HEK293 (cell line): ENCODE measurements at regions not wholly inside any gene's neighbourhood (a gene's known extent, or its start where the extent isn't known, plus 50 kb on each side); places are given as distances from the start of the nearest gene placed in this dataset.

Source experiments
- CTCF ChIP-seq: fragments of 450-650 bp; formaldehyde crosslinking; IDR thresholded peaks from 2 replicates; pipeline ENCODE4 v1.5.1; 2016; ENCODE audit warnings: missing biosample characterization, missing genetic modification characterization
- KLF16 ChIP-seq: fragments of 450-650 bp; formaldehyde crosslinking; IDR thresholded peaks from 2 replicates; pipeline ENCODE4 v1.5.1; 2017; ENCODE audit warnings: missing biosample characterization, missing genetic modification characterization
- RBAK ChIP-seq: fragments of 450-650 bp; formaldehyde crosslinking; IDR thresholded peaks from 2 replicates; pipeline ENCODE4 v1.5.1; 2016; ENCODE audit warnings: missing biosample characterization, missing genetic modification characterization
- ZNF114 ChIP-seq: fragments of 450-650 bp; formaldehyde crosslinking; IDR thresholded peaks from 2 replicates; pipeline ENCODE4 v1.5.0; 2017; ENCODE audit warnings: missing biosample characterization, missing genetic modification characterization
- ZNF133 ChIP-seq: fragments of 450-650 bp; formaldehyde crosslinking; IDR thresholded peaks from 2 replicates; pipeline ENCODE4 v1.5.1; 2016; ENCODE audit warnings: missing biosample characterization, missing genetic modification characterization
- ZNF138 ChIP-seq: fragments of 450-650 bp; formaldehyde crosslinking; IDR thresholded peaks from 2 replicates; pipeline ENCODE4 v1.5.1; 2016; ENCODE audit warnings: missing biosample characterization, missing genetic modification characterization, borderline replicate concordance
- ZNF24 ChIP-seq: fragments of 450-650 bp; formaldehyde crosslinking; IDR thresholded peaks from 2 replicates; pipeline ENCODE4 v1.5.1; 2016; ENCODE audit warnings: missing biosample characterization, missing genetic modification characterization
- ZNF292 ChIP-seq: fragments of 450-650 bp; formaldehyde crosslinking; IDR thresholded peaks from 2 replicates; pipeline ENCODE4 v1.5.1; 2016; ENCODE audit warnings: low read depth, missing biosample characterization, missing genetic modification characterization, borderline replicate concordance
- ZNF449 ChIP-seq: fragments of 450-650 bp; formaldehyde crosslinking; IDR thresholded peaks from 2 replicates; pipeline ENCODE4 v1.5.1; 2017; ENCODE audit warnings: missing biosample characterization, mild to moderate bottlenecking, missing genetic modification characterization, moderate library complexity
- ZNF521 ChIP-seq: fragments of 450-650 bp; formaldehyde crosslinking; IDR thresholded peaks from 2 replicates; pipeline ENCODE4 v1.5.1; 2017; ENCODE audit warnings: missing biosample characterization, mild to moderate bottlenecking, missing genetic modification characterization
- ZNF76 ChIP-seq: fragments of 450-650 bp; formaldehyde crosslinking; IDR thresholded peaks from 2 replicates; pipeline ENCODE4; 2016; ENCODE audit warnings: low read depth, missing biosample characterization, missing genetic modification characterization, borderline replicate concordance
- ZSCAN23 ChIP-seq: fragments of 450-650 bp; formaldehyde crosslinking; IDR thresholded peaks from 2 replicates; pipeline ENCODE4 v1.5.1; 2016; ENCODE audit warnings: missing biosample characterization, missing genetic modification characterization
- ZSCAN30 ChIP-seq: fragments of 450-650 bp; IDR thresholded peaks from 2 replicates; pipeline ENCODE4 v1.5.1; 2018; ENCODE audit warnings: missing biosample characterization, mild to moderate bottlenecking, missing genetic modification characterization, moderate library complexity

GRCh38 chr3:30511524-30512251 lies 94.7 kb upstream of the TGFBR2 start:
- no peak for TF ChIP-seq ZNF138 (tag by site-specific recombination)
- no peak for TF ChIP-seq CTCF (tag by site-specific recombination)
- TF ChIP-seq ZNF449, result no peak
- no peak for TF ChIP-seq ZNF114 (tag by site-specific recombination)
- no peak for TF ChIP-seq ZNF76 (tag by site-specific recombination)
- TF ChIP-seq RBAK (tag by site-specific recombination), result no peak
- TF ChIP-seq ZSCAN30, result no peak
- no peak for TF ChIP-seq ZNF292 (tag by site-specific recombination)
- no peak for TF ChIP-seq ZSCAN23 (tag by site-specific recombination)
- no peak for TF ChIP-seq ZNF133 (tag by site-specific recombination)
- no peak for TF ChIP-seq ZNF521
- no peak for TF ChIP-seq ZNF24 (tag by site-specific recombination)
- no peak for TF ChIP-seq KLF16 (tag by site-specific recombination)
